ENCODE measurements at regions not wholly inside any gene's neighbourhood (a gene's known extent, or its start where the extent isn't known, plus 50 kb on each side); places are given as distances from the start of the nearest gene placed in this dataset.

DNA sequence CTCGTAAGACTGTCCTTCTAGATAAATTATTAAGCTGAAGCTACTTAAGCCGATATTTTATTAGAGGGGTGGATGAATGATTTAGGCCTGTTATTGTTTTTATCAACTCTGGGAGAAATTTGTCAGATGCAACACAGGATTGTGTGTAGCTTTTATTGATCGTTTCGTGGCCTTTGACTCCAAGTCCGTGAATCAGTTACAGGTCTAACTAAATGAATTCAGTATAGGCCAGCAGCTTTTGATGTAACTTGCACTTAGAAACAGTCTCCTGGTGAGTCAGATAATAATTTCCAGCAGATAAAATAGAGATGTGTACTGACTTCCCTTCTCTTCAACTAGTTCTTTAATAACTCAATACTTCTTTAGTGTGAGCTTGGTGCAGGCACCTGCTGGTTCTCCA, 341.7 kb upstream of the SMIM30 start:
- Histone ChIP-seq H3K9me3 (replicated peaks; ENCODE audit: insufficient read depth, low read length) (no peaks in the 10 kb centered on the region), H3K4me2 (ENCODE audit: low read depth, low read length) (no peak overlapping the region), H4K20me1 (ENCODE audit: insufficient read depth, low read length) (no peaks in the 10 kb centered on the region), H3K4me1 (ENCODE audit: low read length) (no peaks in the 10 kb centered on the region), H3F3A (ENCODE audit: insufficient read depth, low read length) (no peaks in the 10 kb centered on the region), H3K27me3 (replicated peaks; ENCODE audit: insufficient read depth, low read length) (no peaks in the 10 kb centered on the region), H3K36me3 (replicated peaks; ENCODE audit: insufficient read depth, low read length) (no peaks in the 10 kb centered on the region), H3K79me2 (ENCODE audit: low read length) (no peaks in the 10 kb centered on the region), H2AFZ (ENCODE audit: low read length) (no peak overlapping the region), H3K9me2 (replicated peaks; ENCODE audit: insufficient read depth, low read length) (no peaks in the 10 kb centered on the region), H3K9ac (ENCODE audit: low read length) (no peak overlapping the region), H3K27ac (ENCODE audit: low read length) (no peak overlapping the region), H3K4me3 (ENCODE audit: low read length) (no peak overlapping the region)
- no peak for DNase-seq
- no peak for TF ChIP-seq EZH2 (optimal IDR thresholded peaks at IDR 0.05; ENCODE audit: low read depth, low read length)

DNA sequence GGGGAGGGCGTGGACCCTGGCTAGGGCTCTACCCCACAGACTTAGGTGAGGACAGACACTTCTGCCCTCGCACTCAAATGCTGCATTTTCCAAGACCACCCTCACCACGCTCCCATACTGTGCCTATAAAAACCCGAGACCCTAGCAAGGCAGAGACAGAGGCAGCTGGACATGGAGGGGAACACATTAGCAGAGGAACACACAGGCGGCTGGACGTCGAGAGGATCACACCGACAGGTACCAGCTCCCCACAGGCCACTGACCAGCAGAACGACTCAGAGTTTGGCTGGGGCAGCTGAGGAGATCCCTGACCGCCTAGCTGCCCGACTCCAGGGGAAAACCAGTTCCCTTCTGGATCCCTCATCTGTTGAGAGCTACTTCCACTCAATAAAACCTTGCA, 338.2 kb upstream of the SMIM30 start:
- Histone ChIP-seq H3K36me3 (replicated peaks; ENCODE audit: insufficient read depth, low read length) (no peaks in the 10 kb centered on the region), H3F3A (ENCODE audit: insufficient read depth, low read length) (no peaks in the 10 kb centered on the region), H4K20me1 (ENCODE audit: insufficient read depth, low read length) (no peaks in the 10 kb centered on the region), H3K79me2 (ENCODE audit: low read length) (no peaks in the 10 kb centered on the region), H3K4me1 (ENCODE audit: low read length) (no peaks in the 10 kb centered on the region), H2AFZ (ENCODE audit: low read length) (no peak overlapping the region), H3K9me3 (replicated peaks; ENCODE audit: insufficient read depth, low read length) (no peaks in the 10 kb centered on the region), H3K9ac (ENCODE audit: low read length) (no peak overlapping the region), H3K27me3 (replicated peaks; ENCODE audit: insufficient read depth, low read length) (no peaks in the 10 kb centered on the region), H3K4me3 (ENCODE audit: low read length) (no peak overlapping the region), H3K9me2 (replicated peaks; ENCODE audit: insufficient read depth, low read length) (no peaks in the 10 kb centered on the region), H3K4me2 (ENCODE audit: low read depth, low read length) (no peak overlapping the region), H3K27ac (ENCODE audit: low read length) (no peak overlapping the region)
- DNase-seq, result no peak
- TF ChIP-seq EZH2phosphoT487 (IDR thresholded peaks at IDR 0.05; ENCODE audit: low read length), result no peak
- TF ChIP-seq EZH2 (optimal IDR thresholded peaks at IDR 0.05; ENCODE audit: low read depth, low read length), result no peak
- TF ChIP-seq, protein P1, sequence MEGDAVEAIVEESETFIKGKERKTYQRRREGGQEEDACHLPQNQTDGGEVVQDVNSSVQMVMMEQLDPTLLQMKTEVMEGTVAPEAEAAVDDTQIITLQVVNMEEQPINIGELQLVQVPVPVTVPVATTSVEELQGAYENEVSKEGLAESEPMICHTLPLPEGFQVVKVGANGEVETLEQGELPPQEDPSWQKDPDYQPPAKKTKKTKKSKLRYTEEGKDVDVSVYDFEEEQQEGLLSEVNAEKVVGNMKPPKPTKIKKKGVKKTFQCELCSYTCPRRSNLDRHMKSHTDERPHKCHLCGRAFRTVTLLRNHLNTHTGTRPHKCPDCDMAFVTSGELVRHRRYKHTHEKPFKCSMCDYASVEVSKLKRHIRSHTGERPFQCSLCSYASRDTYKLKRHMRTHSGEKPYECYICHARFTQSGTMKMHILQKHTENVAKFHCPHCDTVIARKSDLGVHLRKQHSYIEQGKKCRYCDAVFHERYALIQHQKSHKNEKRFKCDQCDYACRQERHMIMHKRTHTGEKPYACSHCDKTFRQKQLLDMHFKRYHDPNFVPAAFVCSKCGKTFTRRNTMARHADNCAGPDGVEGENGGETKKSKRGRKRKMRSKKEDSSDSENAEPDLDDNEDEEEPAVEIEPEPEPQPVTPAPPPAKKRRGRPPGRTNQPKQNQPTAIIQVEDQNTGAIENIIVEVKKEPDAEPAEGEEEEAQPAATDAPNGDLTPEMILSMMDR (IDR thresholded peaks at IDR 0.05; ENCODE audit: low read length), result no peak

DNA sequence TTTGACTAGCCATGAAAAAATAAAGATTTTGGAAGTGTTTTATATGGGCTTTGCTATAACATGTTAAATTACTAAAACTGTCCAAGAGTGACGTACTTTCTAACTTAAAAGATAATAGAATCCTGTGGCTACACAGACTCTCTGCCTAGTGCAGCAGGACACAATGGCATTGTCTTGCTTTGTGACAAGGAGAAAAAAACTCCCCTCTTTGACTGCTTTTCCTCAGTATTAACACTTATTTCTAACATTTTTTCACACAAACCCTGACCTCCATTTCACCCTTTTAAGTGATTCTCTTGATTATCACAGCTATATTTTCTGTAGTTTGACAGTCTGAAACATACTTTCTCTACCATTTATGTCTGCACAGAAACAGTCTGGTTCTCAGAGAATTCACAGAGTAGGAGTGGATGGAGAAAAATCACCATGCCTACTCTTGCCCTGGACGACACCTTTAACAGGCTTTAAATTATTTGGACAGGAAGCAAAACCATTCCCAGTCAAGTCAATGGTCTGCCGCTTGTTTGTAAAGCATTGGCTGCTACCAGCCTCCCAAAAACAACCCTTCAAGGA, 336.3 kb upstream of the SMIM30 start:
- Histone ChIP-seq H3K4me1 (ENCODE audit: low read length) (no peaks in the 10 kb centered on the region), H3K27me3 (replicated peaks; ENCODE audit: insufficient read depth, low read length) (no peaks in the 10 kb centered on the region), H3K9me2 (replicated peaks; ENCODE audit: insufficient read depth, low read length) (no peaks in the 10 kb centered on the region), H3K4me2 (ENCODE audit: low read depth, low read length) (no peak overlapping the region), H3K9ac (ENCODE audit: low read length) (no peak overlapping the region), H3K4me3 (ENCODE audit: low read length) (no peak overlapping the region), H3K9me3 (replicated peaks; ENCODE audit: insufficient read depth, low read length) (no peaks in the 10 kb centered on the region), H3K79me2 (ENCODE audit: low read length) (no peaks in the 10 kb centered on the region), H2AFZ (ENCODE audit: low read length) (no peak overlapping the region), H3K27ac (ENCODE audit: low read length) (no peak overlapping the region), H3K36me3 (replicated peaks; ENCODE audit: insufficient read depth, low read length) (no peaks in the 10 kb centered on the region), H4K20me1 (ENCODE audit: insufficient read depth, low read length) (no peaks in the 10 kb centered on the region), H3F3A (ENCODE audit: insufficient read depth, low read length) (no peaks in the 10 kb centered on the region)
- no peak for DNase-seq
- TF ChIP-seq EZH2 (optimal IDR thresholded peaks at IDR 0.05; ENCODE audit: low read depth, low read length) (no peak), EZH2phosphoT487 (IDR thresholded peaks at IDR 0.05; ENCODE audit: low read length) (no peak)
- TF ChIP-seq, protein P1 (IDR thresholded peaks at IDR 0.05; ENCODE audit: low read length), result no peak

DNA sequence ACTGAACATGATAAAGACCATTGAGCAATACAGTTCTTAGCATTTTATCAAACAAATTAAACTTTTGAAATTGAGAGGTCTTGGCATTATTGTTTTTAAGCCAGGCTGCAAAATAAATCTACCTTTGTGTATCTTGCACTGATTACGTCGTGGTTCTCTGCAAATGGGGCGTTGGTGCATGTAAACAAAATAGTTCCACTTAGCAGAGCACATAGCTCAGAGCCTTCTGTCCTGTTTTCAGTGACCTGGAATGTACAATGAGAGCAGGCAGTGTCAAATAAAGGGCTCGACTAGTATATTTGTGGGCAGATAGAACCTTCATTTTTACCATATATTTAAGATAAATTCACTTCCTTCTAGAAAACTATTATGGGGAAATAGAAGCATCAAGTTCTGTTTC, 333.9 kb upstream of the SMIM30 start:
- DNase-seq, result no peak
- H3K4me1 ChIP-seq (ENCODE audit: low read length), result no peaks in the 10 kb centered on the region
- TF ChIP-seq EZH2 (optimal IDR thresholded peaks at IDR 0.05; ENCODE audit: low read depth, low read length), result no peak
- TF ChIP-seq EZH2phosphoT487 (IDR thresholded peaks at IDR 0.05; ENCODE audit: low read length), result no peak
- TF ChIP-seq, protein P1 (IDR thresholded peaks at IDR 0.05; ENCODE audit: low read length), result no peak

More for the DNA sequence above, 333.9 kb upstream of the SMIM30 start:
- Histone ChIP-seq H3K9me3 (replicated peaks; ENCODE audit: insufficient read depth, low read length) (no peaks in the 10 kb centered on the region), H3F3A (ENCODE audit: insufficient read depth, low read length) (no peaks in the 10 kb centered on the region), H4K20me1 (ENCODE audit: insufficient read depth, low read length) (no peaks in the 10 kb centered on the region), H3K9ac (ENCODE audit: low read length) (no peak overlapping the region), H2AFZ (ENCODE audit: low read length) (no peak overlapping the region), H3K4me3 (ENCODE audit: low read length) (no peak overlapping the region), H3K27ac (ENCODE audit: low read length) (no peak overlapping the region), H3K4me2 (ENCODE audit: low read depth, low read length) (no peak overlapping the region), H3K79me2 (ENCODE audit: low read length) (no peaks in the 10 kb centered on the region), H3K9me2 (replicated peaks; ENCODE audit: insufficient read depth, low read length) (no peaks in the 10 kb centered on the region), H3K27me3 (replicated peaks; ENCODE audit: insufficient read depth, low read length) (no peaks in the 10 kb centered on the region), H3K36me3 (replicated peaks; ENCODE audit: insufficient read depth, low read length) (no peaks in the 10 kb centered on the region)
